ENCODE measurements at regions not wholly inside any gene's neighbourhood (a gene's known extent, or its start where the extent isn't known, plus 50 kb on each side); places are given as distances from the start of the nearest gene placed in this dataset.

DNA sequence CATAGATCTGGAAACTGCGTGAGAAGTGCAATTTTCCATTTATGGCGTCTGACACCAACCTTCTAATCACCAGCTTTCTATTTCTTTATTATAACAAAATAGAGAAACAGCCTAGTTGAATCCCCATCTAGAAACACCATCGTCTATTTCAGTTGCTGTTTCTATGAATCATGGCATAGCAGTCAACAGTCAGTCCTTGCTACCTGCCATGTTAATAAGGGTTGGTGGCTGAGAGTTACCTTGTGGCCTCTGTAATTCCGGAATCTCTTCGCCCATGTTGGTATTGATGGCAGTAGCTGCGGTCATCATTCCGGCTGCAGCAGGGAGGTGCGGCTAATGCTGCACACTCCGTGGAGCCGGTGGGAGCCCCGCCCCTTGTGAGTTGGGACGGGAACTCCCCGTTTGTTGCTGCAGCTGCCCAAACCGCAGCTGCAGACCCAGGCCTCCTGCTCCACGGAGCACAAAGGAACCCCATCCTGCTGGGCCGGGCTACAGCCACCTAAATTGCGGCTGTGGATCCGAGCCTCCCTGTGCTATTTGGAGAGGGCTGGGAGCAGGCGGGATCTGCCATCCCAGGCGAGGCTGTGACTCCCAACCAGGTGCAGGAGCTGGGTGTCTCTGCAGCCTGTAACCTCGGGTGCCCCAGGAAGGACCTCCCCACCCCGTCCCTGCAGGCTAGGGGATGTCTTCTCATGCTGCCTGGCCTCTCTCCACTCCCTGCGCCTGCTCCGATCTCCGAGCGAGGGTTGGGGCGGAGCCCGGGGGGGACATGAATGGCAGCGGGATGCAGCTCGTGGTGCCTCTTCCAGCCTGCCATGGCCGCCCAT is 115.4 kb upstream of the STK26 start:
- peak; percentile 1 for DNase-seq

- DNase-seq = no peak
These were observed 112.5 kb upstream of the STK26 start for GRCh38 chrX:131910586-131910985.

DNA sequence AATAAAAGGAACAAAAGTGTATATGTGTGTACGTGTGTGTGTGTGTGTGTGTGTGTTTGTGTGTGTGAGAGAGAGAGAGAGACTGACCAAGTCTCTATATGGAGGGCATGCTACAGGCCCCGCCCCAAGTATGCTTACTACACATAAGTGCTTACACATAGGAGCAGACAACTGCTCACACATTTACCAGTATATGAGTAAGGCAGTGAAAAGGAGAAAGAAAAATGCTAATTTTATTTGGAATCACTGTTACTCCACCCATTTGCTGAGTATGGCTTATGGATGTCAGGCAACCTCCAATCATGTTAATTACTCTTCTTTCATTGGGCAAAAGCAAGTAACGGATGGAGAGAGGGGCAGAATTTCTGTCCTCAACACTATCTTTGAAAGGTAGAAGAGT is 107.6 kb upstream of the STK26 start:
- DNase-seq = no peak

DNA sequence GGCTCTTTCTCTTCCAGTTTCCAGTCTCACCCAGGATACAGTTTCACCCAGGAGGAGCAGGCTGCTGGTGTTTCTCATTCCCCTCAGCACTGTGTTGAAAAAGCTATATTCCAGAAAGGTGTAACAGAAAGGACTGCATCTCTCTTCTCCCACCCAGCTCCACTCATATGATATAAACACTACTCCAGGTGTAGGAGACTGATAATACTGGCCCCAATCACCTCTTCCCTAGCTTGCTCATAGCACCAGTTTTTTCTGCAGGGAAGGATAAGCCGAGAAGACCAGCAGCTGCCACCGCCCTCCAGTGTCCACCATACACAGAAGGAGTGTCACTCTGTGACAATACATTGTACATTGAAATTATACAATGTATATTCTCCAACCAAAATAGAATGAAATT is 105.5 kb upstream of the STK26 start:
- DNase-seq = no peak

DNA sequence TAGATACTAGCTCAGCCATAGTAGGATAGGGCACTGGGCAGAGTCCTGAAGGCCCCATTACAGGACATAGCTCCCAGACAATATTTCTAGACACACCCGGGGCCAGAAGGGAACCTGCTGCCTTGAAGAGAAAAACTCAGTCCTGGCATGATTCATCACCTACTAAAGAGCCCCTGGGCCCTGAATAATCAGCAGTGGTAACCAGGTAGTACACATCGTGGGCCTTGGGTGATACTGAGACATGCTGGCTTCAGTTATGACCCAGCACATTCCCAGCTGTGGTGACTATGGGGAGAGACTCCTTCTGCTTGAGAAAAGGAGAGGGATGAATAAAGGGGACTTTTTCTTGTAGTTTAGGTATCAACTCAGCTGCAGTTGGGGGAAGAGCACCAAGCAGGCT is 104.3 kb upstream of the STK26 start:
- no peak for DNase-seq

GRCh38 chrX:131923614-131924250 is 99.4 kb upstream of the STK26 start:
- no peak for DNase-seq

GRCh38 chrX:131938749-131939148 is 84.4 kb upstream of the STK26 start:
- DNase-seq = no peak

DNA sequence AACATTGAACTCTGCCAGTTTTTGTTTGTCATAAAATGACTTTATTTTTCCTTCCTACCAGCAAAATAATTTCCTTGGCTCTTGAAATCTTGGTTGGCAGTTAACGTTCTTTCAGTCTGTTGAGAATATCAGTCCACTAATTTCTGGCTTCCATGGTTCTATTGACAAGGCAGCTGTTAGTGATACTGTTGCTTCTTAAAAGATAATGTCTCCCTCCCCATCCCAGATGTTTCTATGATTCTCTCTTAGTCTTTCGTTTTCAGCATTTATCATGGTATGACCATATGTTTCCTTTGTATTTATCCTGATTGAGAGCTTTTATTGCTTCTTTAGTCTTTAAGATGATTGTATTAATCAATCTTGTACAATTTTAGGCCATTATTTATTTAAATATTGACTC is 81.1 kb upstream of the STK26 start:
- no peak for DNase-seq

DNA sequence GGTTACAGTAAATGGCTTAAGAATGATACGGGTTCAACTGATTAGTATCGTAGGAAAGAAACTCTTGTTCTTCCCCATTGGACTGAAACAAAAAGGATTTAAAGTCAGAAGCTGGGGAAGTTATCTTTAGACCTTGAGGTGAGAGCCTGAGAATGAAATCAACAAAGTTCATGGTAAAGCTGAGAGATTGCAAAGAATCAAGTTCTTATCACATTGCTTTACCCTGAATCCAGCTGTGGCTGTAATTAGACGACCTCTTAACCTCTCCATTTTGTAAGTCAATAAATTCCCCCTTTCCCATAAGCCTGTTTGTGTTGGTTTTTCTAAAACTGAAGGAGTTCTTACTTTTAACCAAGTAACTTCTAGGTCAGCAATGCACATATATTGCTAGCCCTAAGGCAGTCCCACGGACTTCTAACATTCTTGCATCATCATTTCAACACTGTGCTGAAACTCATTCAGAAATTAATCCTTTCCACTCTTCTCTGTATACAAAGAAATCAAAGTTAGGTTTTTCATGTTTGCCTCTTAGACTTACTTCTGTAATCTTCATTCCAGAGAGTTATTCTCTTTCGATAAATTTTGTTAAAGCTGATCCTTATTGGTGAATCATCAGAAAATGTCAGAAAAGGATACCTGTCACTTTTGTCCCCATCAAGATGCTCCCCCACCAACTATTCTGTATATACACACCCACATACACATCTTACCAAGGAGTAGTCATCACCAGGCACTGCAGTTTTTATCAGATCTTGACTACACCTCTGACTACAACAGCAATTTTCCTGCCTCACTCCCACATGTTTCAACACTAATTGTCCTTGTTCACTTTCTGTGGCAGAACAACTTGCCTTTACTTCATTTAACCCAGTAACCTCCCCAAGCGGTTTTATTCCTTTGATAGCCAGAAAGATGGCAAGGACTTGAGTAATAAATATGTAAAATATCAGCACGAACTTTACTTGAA is 77.9 kb upstream of the STK26 start:
- DNase-seq = no peak

DNA sequence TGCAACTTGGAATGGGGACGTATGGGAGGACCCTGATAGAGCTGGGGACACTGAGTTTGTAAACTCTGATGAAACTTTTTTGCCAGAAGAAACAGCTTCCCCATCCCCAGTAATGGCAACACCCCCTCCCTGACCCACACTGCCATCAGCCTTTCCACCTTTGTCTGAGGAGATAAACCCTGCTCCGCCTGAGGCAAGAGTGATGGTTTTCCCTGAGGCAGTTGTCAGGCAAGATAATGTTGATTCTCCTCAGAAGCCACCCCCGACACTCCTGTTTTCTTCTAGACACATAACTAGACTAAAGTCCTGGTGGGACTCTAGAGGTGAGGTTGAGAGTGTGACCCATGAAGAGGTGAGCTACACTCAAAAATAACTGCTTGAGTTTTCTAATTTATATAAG is 71.9 kb upstream of the STK26 start:
- no peak for DNase-seq

GRCh38 chrX:131955099-131955777 is 67.9 kb upstream of the STK26 start:
- DNase-seq = no peak

GRCh38 chrX:131958724-131959123 is 64.4 kb upstream of the STK26 start:
- DNase-seq = no peak

DNA sequence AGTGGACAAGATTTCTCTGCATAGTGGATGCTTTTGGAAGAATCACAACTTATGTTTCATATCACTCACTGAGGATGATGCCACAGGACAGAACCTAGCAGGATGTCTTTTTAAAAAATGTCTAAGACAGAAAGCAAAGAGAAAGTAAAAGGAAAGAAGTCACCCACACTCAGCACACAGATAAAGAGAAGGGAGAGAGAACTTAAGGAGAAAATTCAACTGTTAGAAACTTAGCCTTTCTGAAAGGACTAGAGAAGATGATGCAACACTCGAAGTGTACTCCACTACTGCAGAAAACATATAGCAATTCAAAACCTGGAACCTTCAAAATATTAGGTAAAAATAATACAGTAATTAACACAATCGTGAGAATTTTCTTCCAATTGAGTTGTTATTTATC is 52.8 kb upstream of the STK26 start:
- no peak for DNase-seq

Measured in NCI-H748 treated with DMSO at 0.1 percent for 48 hours (cell line).